ENCODE measurements at regions not wholly inside any gene's neighbourhood (a gene's known extent, or its start where the extent isn't known, plus 50 kb on each side); places are given as distances from the start of the nearest gene placed in this dataset.

DNA sequence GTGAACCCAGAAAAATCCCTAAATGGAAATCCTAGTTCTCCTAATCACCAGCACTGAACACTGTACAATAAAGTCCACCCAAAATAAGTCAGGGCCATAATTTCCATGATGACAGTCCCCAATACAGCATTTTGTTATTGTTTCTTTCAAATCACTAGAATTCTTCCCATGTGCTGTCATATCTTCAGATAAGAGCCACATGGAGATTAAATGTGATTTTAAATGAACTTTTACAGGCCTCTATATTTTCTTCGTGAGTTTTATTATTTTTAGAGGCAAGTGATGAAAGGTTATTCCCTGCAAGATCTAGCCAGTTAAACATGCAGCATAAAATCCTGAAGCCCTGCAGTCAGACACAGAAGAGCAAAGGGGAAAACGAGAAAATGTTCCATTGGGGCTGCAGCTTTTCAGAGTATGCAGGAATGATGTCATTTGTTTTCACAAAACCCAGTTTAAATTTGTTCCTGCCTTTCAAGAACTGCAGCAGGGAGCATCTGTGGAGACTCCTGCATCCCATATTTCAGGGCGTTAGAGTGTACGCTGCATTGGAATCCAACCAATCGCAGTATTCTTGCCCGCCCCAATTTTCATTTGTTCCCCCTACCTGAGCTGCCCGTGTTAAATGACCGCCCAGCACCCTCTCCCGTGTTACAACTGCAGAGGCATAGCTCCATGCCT is 167.2 kb upstream of the KLF12 start:
- POLR2A ChIA-PET, result interaction anchor here (0.7 kb wide), 1 partner anchor 9 kb away, joined by 3 read pairs; no protein-coding TSS in a partner anchor

DNA sequence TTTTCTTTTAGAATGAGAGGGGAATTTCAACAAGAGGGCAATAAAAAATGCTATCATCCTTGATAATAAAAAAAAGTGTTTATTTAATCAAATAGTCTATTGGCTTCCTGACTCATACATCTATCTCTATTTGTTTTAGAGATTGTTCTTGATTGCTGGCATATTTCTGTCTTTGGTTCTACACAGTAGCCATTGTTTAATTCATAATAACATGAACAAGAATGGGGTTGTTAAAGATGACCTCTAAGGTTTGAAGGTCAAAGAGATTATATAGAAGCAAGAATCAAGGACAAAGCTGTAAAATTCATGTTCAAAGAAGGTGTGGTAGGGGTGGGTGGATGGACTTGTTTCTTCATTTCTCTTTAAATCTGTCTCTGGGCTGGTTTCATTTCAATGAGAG is 166.0 kb upstream of the KLF12 start:
- ChIA-PET POLR2A (no interaction called here), CTCF (interaction anchor here (0.9 to 2.1 kb wide), 4 partner anchors 10 to 15 kb away, joined by 3 to 6 read pairs (median 4); no protein-coding TSS in a partner anchor)
- DNase-seq (ENCODE audit: low read depth, low spot score), result no peak
- TF ChIP-seq, protein P1, sequence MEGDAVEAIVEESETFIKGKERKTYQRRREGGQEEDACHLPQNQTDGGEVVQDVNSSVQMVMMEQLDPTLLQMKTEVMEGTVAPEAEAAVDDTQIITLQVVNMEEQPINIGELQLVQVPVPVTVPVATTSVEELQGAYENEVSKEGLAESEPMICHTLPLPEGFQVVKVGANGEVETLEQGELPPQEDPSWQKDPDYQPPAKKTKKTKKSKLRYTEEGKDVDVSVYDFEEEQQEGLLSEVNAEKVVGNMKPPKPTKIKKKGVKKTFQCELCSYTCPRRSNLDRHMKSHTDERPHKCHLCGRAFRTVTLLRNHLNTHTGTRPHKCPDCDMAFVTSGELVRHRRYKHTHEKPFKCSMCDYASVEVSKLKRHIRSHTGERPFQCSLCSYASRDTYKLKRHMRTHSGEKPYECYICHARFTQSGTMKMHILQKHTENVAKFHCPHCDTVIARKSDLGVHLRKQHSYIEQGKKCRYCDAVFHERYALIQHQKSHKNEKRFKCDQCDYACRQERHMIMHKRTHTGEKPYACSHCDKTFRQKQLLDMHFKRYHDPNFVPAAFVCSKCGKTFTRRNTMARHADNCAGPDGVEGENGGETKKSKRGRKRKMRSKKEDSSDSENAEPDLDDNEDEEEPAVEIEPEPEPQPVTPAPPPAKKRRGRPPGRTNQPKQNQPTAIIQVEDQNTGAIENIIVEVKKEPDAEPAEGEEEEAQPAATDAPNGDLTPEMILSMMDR (IDR thresholded peaks at IDR 0.05; ENCODE audit: insufficient read depth, low read length, missing control alignments), result no peak
- no peak overlapping the region for H3K4me3 ChIP-seq (ENCODE audit: low read depth, low read length)

More for the DNA sequence above, 167.2 kb upstream of the KLF12 start:
- TF ChIP-seq, protein P1 (IDR thresholded peaks at IDR 0.05; ENCODE audit: insufficient read depth, low read length, missing control alignments), result no peak
- CTCF ChIA-PET, result interaction anchor here (1.2 to 2.1 kb wide), 4 partner anchors 12 to 546 kb away, joined by 3 to 6 read pairs (median 4); no protein-coding TSS in a partner anchor
- no peak overlapping the region for H3K4me3 ChIP-seq (ENCODE audit: low read depth, low read length)
- no peak for DNase-seq (ENCODE audit: low read depth, low spot score)

DNA sequence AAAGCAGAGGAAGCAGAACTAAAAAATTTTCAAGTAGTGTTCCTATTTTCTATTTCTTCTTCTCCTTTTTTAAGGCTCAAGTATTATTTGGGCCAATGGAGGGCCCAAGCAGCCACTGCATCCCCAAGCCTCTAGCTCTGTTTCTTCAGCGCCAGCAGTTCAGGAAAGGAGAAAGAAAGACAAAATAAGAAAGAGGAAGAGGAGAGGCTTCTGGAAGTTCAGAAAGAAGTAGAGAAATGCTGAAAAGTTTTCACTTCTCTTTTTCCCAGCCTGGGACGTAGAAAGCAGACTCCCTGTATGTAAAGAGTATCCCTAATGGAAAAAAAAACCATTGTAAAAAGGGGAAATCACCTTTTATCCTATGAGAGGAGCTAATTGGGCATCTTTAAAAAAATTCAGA is 165.5 kb upstream of the KLF12 start:
- TF ChIP-seq, protein P1 (IDR thresholded peaks at IDR 0.05; ENCODE audit: insufficient read depth, low read length, missing control alignments), result no peak
- no peak overlapping the region for H3K4me3 ChIP-seq (ENCODE audit: low read depth, low read length)
- ChIA-PET CTCF (interaction anchor here (0.9 to 2.1 kb wide), 2 partner anchors 11 to 13 kb away, joined by 3 to 6 read pairs; no protein-coding TSS in a partner anchor), POLR2A (no interaction called here)
- no peak for DNase-seq (ENCODE audit: low read depth, low spot score)

DNA sequence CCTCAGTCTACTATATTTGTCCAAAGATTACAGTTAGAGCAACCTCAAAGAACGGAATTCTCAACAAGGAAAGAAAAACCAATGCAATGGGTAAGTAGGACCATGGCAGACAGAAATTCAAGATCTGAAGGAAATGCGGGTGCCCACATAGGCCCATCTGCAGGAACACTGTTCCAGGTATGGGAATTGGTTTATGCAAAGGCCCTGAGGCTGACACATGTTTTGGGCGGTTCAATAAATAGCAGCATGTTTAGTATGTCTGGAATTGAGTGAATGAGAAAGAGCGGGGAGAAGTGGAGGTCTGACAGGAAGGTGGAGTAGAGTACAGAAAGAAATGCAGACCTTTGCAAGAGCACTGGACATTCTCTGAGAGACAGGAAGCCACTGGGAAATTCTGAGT is 164.7 kb upstream of the KLF12 start:
- POLR2A ChIA-PET, result no interaction called here
- TF ChIP-seq, protein P1 (IDR thresholded peaks at IDR 0.05; ENCODE audit: insufficient read depth, low read length, missing control alignments), result no peak
- no peak for DNase-seq (ENCODE audit: low read depth, low spot score)

DNA sequence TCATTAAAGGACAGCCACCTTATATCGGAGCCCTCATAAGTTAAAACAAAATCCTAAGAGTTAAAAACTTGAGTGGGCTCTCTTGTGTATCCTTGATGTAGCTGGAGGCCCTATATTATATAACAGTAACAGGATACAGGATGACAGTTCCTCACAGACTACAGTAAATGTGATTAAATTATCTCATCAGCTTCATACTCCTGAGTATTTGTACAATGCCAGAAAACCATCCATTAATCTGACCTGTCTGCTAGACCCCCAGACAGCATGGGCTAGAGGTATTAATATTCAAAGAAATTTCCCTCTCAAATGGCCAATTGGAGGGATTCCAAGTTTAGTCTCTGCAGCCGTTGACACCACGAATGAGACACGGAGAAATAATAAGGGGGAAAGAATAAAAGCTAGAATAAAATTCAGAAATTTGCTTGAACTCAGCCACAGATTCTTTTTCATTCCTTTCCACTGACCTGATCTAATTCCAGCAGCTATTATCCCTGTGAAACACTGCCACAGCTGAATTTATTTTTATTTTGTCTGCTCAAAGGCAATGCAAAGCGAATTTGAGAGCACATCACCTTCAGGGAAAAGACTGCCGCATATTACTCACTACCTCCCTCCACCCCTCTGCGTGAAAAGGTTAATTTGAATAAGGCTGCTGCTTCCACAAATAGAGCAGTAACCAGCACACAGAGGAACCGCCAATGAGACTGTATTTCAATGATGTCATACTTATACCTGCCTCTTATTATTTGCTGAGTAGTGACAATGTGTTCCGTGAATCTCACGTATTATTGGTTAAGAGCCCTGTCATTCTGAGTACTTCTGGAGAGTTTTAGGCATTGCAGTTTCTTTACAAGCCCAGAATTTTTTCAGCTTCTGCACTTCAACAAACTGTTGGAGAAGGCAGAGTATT is 155.9 kb upstream of the KLF12 start:
- DNase-seq (ENCODE audit: low read depth, low spot score), result no peak
- H3K4me3 ChIP-seq (ENCODE audit: low read depth, low read length), result no peak overlapping the region
- CTCF ChIA-PET, result interaction anchor here (0.7 to 3.7 kb wide), 5 partner anchors 11 to 968 kb away, joined by 3 to 15 read pairs (median 3); no protein-coding TSS in a partner anchor
- POLR2A ChIA-PET, result interaction anchor here (0.6 kb wide), 1 partner anchor 472 kb away, joined by 3 read pairs; no protein-coding TSS in a partner anchor
- TF ChIP-seq, protein P1 (IDR thresholded peaks at IDR 0.05; ENCODE audit: insufficient read depth, low read length, missing control alignments), result no peak

More for the DNA sequence above, 164.7 kb upstream of the KLF12 start:
- CTCF ChIA-PET, result no interaction called here
- H3K4me3 ChIP-seq (ENCODE audit: low read depth, low read length), result no peak overlapping the region

Data from AG04449 (cell line).